GDM1 (cell line): ENCODE measurements at regions not wholly inside any gene's neighbourhood (a gene's known extent, or its start where the extent isn't known, plus 50 kb on each side); places are given as distances from the start of the nearest gene placed in this dataset.
"Not testable (repeated sequence)": the region's sequence is repeated elsewhere in the genome, so short reads cannot be mapped to it uniquely, and the experiment has no call there.

Experiments used
- DNase-seq: peaks from one replicate; lab custom pipeline; 2025; lab: John Stamatoyannopoulos, UW

GRCh38 chr4:65265526-65265925 is 404.8 kb downstream of the EPHA5 start:
- no peak for DNase-seq

GRCh38 chr4:65259296-65259695 is 411.0 kb downstream of the EPHA5 start:
- no peak for DNase-seq

- no peak for DNase-seq
These were observed 419.4 kb downstream of the EPHA5 start for GRCh38 chr4:65250916-65251315.

DNA sequence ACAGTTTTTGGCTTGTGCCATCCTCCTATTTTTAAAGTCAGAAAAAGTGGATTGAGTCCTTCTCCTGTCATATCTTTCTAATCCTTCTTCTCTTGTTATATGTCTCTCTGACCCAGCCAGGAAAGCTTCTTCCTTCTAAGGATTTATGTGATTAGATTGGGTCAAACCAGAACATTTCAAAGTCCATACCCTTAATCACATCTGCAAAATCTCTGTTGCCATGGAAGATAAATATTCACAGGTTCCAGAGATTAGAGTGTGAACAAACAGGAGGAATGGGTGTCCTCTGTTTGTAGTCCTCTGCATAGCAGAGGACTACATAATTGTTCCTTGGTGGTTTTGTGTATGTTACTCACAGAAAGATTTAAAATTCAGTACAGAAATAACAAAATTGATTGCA is 421.2 kb downstream of the EPHA5 start:
- no peak for DNase-seq

DNA sequence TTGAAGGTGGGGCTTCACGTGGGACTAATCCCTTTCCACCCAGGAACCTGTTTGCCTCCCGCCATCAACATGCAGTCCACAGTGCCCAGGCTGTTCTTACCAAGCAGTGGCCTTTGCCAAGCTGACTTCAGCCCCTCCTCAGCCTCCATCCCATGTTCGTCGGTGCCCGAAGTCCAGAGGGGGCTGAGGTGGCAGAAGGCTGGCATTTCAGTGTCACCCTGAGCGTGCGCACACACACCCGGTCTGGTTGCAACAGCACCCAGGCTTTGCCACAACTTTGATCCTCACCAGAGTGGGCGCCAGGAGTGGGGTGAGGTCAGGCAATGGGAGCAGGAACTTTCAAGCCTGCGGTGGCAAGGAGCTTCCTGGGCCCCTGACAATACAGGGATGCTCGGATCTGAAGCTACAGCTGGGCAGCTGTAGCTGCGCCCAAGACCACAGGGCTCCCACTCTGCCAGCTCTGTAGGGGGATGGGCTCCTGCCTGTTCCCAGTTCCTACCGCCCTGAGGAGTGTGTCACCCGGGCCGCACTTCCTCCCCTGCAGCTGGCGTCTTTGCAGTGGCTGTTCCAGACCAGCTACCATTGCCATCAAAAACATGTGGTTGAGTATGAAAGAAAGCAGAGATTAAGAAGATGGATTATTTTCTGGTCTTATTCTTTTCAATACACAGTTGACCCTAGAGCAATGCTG is 428.0 kb downstream of the EPHA5 start:
- DNase-seq: no peak

- no peak for DNase-seq
These were observed 428.9 kb downstream of the EPHA5 start for GRCh38 chr4:65241257-65241997.

GRCh38 chr4:65234061-65234460 is 436.2 kb downstream of the EPHA5 start:
- DNase-seq: no peak

- DNase-seq: no peak
These were observed 442.7 kb downstream of the EPHA5 start for GRCh38 chr4:65227628-65228027.

GRCh38 chr4:65223601-65224000 is 446.7 kb downstream of the EPHA5 start:
- no peak for DNase-seq

DNA sequence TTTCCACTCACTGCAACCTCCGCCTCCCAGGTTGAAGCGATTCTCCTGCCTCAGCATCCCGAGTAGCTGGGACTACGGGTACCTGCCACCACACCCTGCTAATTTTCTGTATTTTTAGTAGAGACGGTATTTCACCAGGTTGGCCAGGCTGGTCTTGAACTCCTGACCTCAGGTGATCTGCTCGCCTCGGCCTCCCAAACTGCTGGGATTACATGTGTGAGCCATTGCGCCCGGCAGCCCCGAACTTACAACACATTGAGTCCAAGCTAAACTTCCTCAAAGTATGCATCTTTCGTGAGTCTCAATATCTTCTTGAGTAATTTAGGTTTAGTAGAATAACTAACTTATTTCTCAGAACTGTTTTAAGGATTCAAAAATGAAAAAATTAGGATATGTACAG is 447.2 kb downstream of the EPHA5 start:
- not testable (repeated sequence) for DNase-seq

DNA sequence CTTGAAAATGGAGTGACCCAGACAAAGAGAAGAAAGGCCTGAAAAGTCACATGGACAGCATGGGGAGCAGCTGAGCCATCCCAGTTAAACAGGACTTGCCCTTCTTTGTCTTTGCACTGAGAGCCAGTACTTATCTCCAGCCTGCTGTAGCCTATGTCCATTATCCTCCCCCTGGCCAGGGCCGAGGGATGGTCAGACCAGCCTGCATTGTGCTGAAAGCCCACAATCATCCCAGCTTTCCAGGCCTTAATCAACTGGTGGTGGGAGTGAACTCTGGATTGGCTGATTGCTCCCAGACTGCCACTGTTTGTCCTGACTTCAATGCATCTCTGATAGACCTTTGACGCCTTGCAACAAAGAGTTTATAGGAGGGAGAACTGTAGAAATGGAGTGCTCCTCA is 453.1 kb downstream of the EPHA5 start:
- DNase-seq: no peak

DNA sequence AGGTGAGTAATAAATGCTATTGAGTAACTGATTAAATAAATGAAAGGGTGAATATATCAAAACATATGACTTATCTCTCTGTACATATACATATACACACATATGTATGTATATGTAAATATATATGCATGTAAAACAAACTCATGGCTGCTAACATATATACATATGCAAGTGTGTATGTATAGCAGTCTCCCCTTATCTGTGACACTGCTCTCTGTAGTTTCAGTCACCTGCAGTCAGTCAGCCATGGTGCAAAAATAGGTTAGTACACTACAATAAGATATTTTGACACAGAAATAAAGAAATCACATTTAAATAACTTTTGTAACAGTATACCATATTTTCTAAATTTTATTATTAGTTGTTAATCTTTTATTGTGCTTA is 467.4 kb downstream of the EPHA5 start:
- DNase-seq: no peak

DNA sequence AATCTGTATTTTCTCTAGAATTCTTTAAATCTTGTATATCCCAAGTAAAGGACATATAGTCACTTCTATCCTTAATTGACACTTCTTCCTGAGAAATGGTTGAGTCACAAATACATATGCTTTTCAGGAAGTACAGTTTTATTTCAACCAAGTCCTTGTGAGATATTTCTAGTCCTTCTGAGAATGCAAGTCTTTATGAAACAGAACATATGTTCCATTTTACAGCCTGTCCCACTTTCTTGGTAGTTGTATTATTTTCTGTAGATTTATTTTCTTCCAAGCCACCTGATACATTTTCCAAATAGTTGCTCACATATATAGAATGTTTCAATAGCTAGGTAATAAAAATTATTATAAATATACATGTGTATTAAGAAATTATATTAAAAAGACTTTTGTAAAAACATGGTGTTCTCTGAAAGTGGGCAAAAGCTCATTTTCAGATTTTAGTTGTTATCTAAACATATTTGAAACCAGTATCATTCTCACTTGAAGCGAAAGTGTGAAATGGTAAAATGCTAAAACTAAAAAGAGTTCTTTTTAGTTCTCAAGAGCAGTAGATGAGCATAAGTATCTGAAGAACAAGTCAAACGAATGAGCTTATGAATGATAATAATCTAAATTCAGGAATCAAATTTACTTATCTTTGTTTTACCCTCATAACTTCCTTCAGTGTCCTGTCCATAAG is 468.0 kb downstream of the EPHA5 start:
- no peak for DNase-seq

GRCh38 chr4:65195666-65196065 is 474.6 kb downstream of the EPHA5 start:
- DNase-seq: no peak

GRCh38 chr4:65195002-65195401 is 475.3 kb downstream of the EPHA5 start:
- DNase-seq: no peak

DNA sequence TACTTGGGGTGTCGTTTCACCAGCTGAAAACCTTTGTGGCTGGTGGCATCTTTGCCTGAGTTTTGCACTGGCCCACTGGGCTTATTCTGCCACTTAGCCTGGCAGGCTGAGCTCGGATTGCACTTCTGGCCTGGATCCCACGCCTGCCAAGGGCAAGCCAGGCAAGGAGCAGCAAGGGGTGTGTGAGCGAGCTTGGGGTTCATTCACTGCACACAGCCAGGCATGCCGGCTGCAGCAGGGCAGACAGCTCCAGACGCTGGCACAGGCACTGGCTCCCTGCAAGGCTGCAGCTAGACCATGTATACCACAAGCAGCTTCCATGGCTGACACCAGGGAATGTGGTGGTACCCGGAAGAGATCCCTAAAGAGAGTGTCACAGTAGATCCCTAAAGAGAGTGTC is 476.3 kb downstream of the EPHA5 start:
- DNase-seq: no peak

- no peak for DNase-seq
These were observed 479.5 kb downstream of the EPHA5 start for GRCh38 chr4:65190780-65191179.

DNA sequence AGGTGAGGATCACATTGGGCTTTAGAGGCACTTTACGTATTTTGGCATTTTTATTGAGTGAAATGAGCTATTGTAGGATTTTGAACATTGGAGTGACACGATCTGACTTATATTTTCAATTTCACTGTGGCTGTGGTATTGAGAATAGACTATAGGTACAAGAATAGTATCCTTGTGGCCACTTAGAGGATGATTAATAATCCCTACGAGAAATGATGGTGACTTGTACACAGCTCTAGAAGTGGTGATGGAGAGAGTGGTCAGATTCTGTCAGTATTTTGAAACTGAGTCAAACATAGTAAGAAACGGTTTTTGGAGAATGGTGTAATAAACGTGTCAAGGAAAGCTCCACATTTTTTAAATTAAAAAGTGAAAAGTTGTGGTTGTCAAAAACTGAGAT is 494.7 kb downstream of the EPHA5 start:
- DNase-seq: no peak

DNA sequence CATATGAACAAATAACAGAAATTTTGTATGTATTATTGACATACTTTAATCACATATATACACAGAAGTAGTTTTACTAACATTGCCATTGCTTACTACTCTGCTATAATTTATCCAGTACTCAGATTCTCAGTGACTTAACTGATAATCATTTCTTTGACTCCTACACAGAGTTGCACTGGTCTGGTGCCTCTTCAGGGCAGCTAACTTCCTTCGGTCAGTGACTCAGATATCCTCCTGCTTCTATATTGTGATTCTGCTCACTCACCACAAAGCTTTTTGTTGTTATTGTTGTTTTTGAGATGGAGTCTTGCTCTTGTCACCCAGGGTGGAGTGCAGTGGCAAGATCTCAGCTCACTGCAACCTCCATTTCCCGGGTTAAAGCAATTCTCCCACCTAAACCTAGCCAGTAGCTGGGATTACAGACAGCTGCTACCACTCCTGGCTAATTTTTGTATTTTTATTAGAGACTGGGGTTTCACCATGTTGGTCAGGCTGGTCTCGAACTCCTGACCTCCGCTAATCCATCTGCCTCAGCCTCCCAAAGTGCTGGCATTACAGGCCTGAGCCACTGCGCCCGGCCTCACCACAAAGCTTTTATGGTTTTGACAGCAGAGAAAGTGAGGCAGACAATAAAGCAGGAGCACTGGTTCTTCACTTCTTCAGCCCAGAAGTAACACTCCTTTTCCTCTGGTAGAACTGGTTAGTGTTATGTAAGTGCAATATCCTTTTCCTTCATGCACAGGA is 499.3 kb downstream of the EPHA5 start:
- no peak for DNase-seq

- DNase-seq: no peak
These were observed 502.6 kb downstream of the EPHA5 start for GRCh38 chr4:65167719-65168118.

DNA sequence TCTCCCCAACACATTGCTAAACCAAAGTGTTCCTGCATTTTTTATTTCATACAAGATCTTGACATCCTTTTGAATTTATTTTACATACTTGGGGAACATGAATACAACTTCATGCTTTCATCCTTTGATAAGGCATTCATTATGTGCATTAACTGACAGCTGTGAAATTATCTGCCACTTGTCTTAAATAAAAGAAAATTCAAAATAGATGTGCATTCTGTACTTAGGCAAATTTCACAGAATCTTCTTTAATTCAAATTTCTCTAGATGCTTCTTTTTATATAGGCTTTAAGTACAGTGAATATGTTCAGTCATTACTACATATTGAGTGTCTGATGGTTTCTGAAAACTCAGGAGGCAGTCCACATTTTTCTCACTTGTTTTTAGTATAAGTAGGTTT is 518.1 kb downstream of the EPHA5 start:
- no peak for DNase-seq

DNA sequence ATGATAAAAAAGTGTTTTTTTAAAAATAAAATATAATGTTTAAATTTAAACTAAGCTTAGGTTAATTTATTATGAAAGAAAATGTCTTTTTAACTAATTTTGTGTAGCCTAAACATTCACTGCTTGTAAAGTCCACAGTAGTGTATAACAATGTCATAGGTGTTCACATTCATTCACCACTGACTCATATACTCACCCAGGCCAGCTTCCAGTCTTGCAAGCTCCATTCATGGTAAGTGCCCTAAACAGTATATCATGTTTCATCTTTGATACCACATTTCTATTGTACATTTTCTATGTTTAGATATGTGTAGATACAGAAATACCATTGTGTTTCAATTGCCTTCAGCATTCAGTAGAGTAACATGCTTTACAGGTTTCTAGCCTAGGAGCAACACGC is 530.3 kb downstream of the EPHA5 start:
- DNase-seq: no peak

DNA sequence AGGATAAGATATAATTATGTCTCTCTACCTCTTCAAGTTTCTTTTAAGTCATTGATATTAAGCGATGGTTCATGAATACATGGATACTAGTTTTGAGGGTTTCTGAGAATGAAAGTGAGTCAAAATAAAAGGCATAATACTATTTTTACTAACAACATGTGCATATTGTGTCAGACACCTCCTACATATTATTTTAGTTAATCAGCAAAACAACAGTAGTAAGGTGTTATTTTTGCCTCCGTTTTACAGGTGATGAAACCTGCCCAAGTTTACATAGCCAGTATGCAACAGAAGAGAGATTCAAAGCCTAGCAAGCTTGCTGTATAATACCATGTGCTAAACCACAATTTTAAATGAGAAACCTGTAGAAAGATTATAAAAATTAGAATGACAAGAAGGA is 544.1 kb downstream of the EPHA5 start:
- no peak for DNase-seq
